ENCODE measurements at regions not wholly inside any gene's neighbourhood (a gene's known extent, or its start where the extent isn't known, plus 50 kb on each side); places are given as distances from the start of the nearest gene placed in this dataset.

- peaks cover 16% of the 10 kb centered on the region for H3K4me1 Mint-ChIP-seq
Measured at GRCh38 chr15:23506762-23507161, 58.7 kb upstream of the MKRN3 start.

More at GRCh38 chr15:23506762-23507161, 58.7 kb upstream of the MKRN3 start:
- DNase-seq (ENCODE audit: low spot score) (no peak), ATAC-seq (no peak)
- H3K27ac ChIP-seq (ENCODE audit: low read depth) = no peak overlapping the region
- Mint-ChIP-seq H3K27me3 (ENCODE audit: insufficient read depth, low read depth, poor library complexity) (peaks cover 4% of the 10 kb centered on the region), H3K4me3 (no peak overlapping the region), H3K27ac (no peak overlapping the region), H3K36me3 (ENCODE audit: low read depth) (peaks cover 23% of the 10 kb centered on the region; the same call in 2 of the 3 replicates), H3K9me3 (peaks cover 84% of the 10 kb centered on the region)
- peaks cover 10% of the 10 kb centered on the region; the same call in 1 of the 2 replicates for H3K36me3 ChIP-seq (ENCODE audit: insufficient read depth)
- no peak overlapping the region for H3K4me2 ChIP-seq
- no peaks in the 10 kb centered on the region for H3K79me2 ChIP-seq (replicated peaks; ENCODE audit: insufficient read depth)
- no peak for TF ChIP-seq NANOG (IDR thresholded peaks at IDR 0.05; ENCODE audit: borderline replicate concordance)
- TF ChIP-seq ZNF462 (CRISPR knock-in tag; IDR thresholded peaks at IDR 0.05) = no peak
- no peak for TF ChIP-seq POLR2AphosphoS5 (IDR thresholded peaks at IDR 0.05; ENCODE audit: low read depth)
- TF ChIP-seq ZNF114 (CRISPR knock-in tag; IDR thresholded peaks at IDR 0.05) = no peak
- no peak for TF ChIP-seq CTCF (conservative IDR thresholded peaks at IDR 0.05; ENCODE audit: low read depth in 2 of 2)
- TF ChIP-seq ETS1 (IDR thresholded peaks at IDR 0.05) = no peak
- no peak for TF ChIP-seq EZH2phosphoT487 (IDR thresholded peaks at IDR 0.05; ENCODE audit: unreplicated experiment)
- TF ChIP-seq EZH2 (IDR thresholded peaks at IDR 0.05; ENCODE audit: low read depth, unreplicated experiment) = no peak
- no peak for TF ChIP-seq STAT1 (IDR thresholded peaks at IDR 0.05; ENCODE audit: unreplicated experiment)
- no peak for TF ChIP-seq CREB1 (CRISPR knock-in tag; IDR thresholded peaks at IDR 0.05; ENCODE audit: low read depth)
- no peak for TF ChIP-seq JUNB (IDR thresholded peaks at IDR 0.05; ENCODE audit: unreplicated experiment)
- TF ChIP-seq ZNF331 (CRISPR knock-in tag; IDR thresholded peaks at IDR 0.05; ENCODE audit: low read depth) = no peak
- TF ChIP-seq REST (IDR thresholded peaks at IDR 0.05; ENCODE audit: unreplicated experiment) = no peak
- H3K27me3 ChIP-seq (ENCODE audit: insufficient read depth) = no peaks in the 10 kb centered on the region
- H4K20me1 ChIP-seq (replicated peaks; ENCODE audit: insufficient read depth) = no peaks in the 10 kb centered on the region
- peaks cover 21% of the 10 kb centered on the region for H3K4me1 ChIP-seq (ENCODE audit: insufficient read depth)
- H3K9me2 ChIP-seq (ENCODE audit: insufficient read depth) = peaks cover 9% of the 10 kb centered on the region; the same call in 1 of the 2 replicates
- H3K4me3 ChIP-seq = no peak overlapping the region
- H3F3A ChIP-seq (replicated peaks; ENCODE audit: low read depth) = no peaks in the 10 kb centered on the region
- no peak overlapping the region for H2AFZ ChIP-seq

Data from GM23338 (cell line).